ENCODE measurements at regions not wholly inside any gene's neighbourhood (a gene's known extent, or its start where the extent isn't known, plus 50 kb on each side); places are given as distances from the start of the nearest gene placed in this dataset.

GRCh38 chr4:11799196-11799595, 370.5 kb upstream of the HS3ST1 start:
- in situ Hi-C loops (cut with MboI; ENCODE audit: low sequenced_read_pairs) = no loop called here
- ChIA-PET CTCF (no interaction called here), POLR2A (ENCODE audit: unreplicated experiment) (no interaction called here)
- no peak for ATAC-seq (ENCODE audit: low read depth)
- Histone ChIP-seq H3K4me3 (ENCODE audit: insufficient read depth, low read depth, low read length) (no peak overlapping the region), H3K27me3 (ENCODE audit: control insufficient read depth, insufficient read depth, low read length) (no peaks in the 10 kb centered on the region), H3K79me1 (ENCODE audit: low read depth in 1 of 2, low read length in 2 of 2) (no peaks in the 10 kb centered on the region), H2BK120ac (ENCODE audit: low read depth, low read length) (no peak overlapping the region), H3K23ac (ENCODE audit: low read depth, low read length) (no peak overlapping the region), H4K91ac (ENCODE audit: insufficient read depth, low read depth, low read length) (no peak overlapping the region), H2AK5ac (ENCODE audit: low read depth, low read length) (no peak overlapping the region), H2AK9ac (replicated peaks; ENCODE audit: low read depth, low read length, poor library complexity) (no peak overlapping the region), H3K36me3 (ENCODE audit: control insufficient read depth, insufficient read depth, low read length) (no peaks in the 10 kb centered on the region), H3K14ac (replicated peaks; ENCODE audit: low read depth, low read length) (no peak overlapping the region), H2AFZ (replicated peaks; ENCODE audit: low read length, poor library complexity) (no peak overlapping the region), H3K9me3 (ENCODE audit: control insufficient read depth, insufficient read depth, low read length) (no peaks in the 10 kb centered on the region), H4K5ac (ENCODE audit: low read depth, low read length) (no peak overlapping the region), H3K18ac (ENCODE audit: low read depth, low read length) (no peak overlapping the region), H3K4ac (ENCODE audit: low read depth, low read length) (no peak overlapping the region), H4K20me1 (ENCODE audit: insufficient read depth, low read length) (no peaks in the 10 kb centered on the region), H2BK15ac (ENCODE audit: low read depth, low read length) (no peak overlapping the region), H2BK20ac (ENCODE audit: low read depth, low read length) (no peak overlapping the region), H3K27ac (ENCODE audit: insufficient read depth, low read length) (no peak overlapping the region), H3K9me1 (ENCODE audit: insufficient read depth, low read length) (no peaks in the 10 kb centered on the region), H2BK5ac (ENCODE audit: low read depth, low read length, poor library complexity, severe bottlenecking) (no peak overlapping the region), H3K4me1 (ENCODE audit: control insufficient read depth, insufficient read depth, low read length) (no peaks in the 10 kb centered on the region), H4K8ac (ENCODE audit: low read depth in 2 of 2, low read length in 2 of 2) (no peak overlapping the region), H3K4me2 (ENCODE audit: low read depth, low read length) (no peak overlapping the region), H3K56ac (ENCODE audit: extremely low read depth, insufficient read depth, low read length) (no peak overlapping the region), H3K9ac (ENCODE audit: low read depth, low read length) (no peak overlapping the region)
- no peak for DNase-seq
- TF ChIP-seq RFX5 (IDR thresholded peaks at IDR 0.05; ENCODE audit: low read depth, low read length) (no peak), MXI1 (IDR thresholded peaks at IDR 0.05; ENCODE audit: borderline replicate concordance, low read depth, low read length) (no peak), BHLHE40 (IDR thresholded peaks at IDR 0.05; ENCODE audit: low read depth, low read length) (no peak), USF2 (IDR thresholded peaks at IDR 0.05; ENCODE audit: low read depth, low read length) (no peak), RCOR1 (IDR thresholded peaks at IDR 0.05; ENCODE audit: insufficient replicate concordance, low read length) (no peak), MAFK (IDR thresholded peaks at IDR 0.05; ENCODE audit: low read depth, low read length) (no peak), CHD1 (IDR thresholded peaks at IDR 0.05; ENCODE audit: low read depth, low read length) (no peak), CEBPB (IDR thresholded peaks at IDR 0.05; ENCODE audit: low read depth, low read length) (no peak), ELK1 (IDR thresholded peaks at IDR 0.05; ENCODE audit: borderline replicate concordance, low read depth, low read length) (no peak), RAD21 (IDR thresholded peaks at IDR 0.05; ENCODE audit: low read length) (no peak), POLR2A (IDR thresholded peaks at IDR 0.05; ENCODE audit: low read depth, low read length) (no peak), CTCF (conservative IDR thresholded peaks at IDR 0.05; ENCODE audit: low read depth, low read length) (no peak), SMC3 (IDR thresholded peaks at IDR 0.05; ENCODE audit: low read depth, low read length) (no peak), MAZ (IDR thresholded peaks at IDR 0.05; ENCODE audit: borderline replicate concordance, low read depth, low read length) (no peak), FOS (IDR thresholded peaks at IDR 0.05; ENCODE audit: low read depth, low read length) (no peak), NFE2L2 (IDR thresholded peaks at IDR 0.05; ENCODE audit: low read depth, low read length) (no peak)
- intact Hi-C loops (cut with micrococcal nuclease) = no loop called here
- dilution Hi-C loops (cut with HindIII; ENCODE audit: low sequenced_read_pairs, unreplicated experiment) = no loop called here
- WGBS, 2 experiments (ENCODE audit: extremely low coverage in 2 of 2, insufficient read length in 1 of 2) = no CpG with 5 or more reads among the region's 1 CpG
- no TSS peak for BruUV-seq (replicated peaks)
